Hepatocyte (in vitro differentiated cells): ENCODE measurements at regions not wholly inside any gene's neighbourhood (a gene's known extent, or its start where the extent isn't known, plus 50 kb on each side); places are given as distances from the start of the nearest gene placed in this dataset.
A peak's percentile ranks its signal among the peaks of the same experiment; 100 is the strongest.
"Not testable (repeated sequence)": the region's sequence is repeated elsewhere in the genome, so short reads cannot be mapped to it uniquely, and the experiment has no call there.

ENCODE experiments used
- DNase-seq: peaks from one replicate; pipeline ENCODE4 v3.0.0-alpha.2; 2016; ENCODE audit warnings: low spot score
- H2AFZ ChIP-seq: fragments of 200-600 bp; sonication (generic); 2 replicates; pipeline ENCODE4 v1.6.0; 2016; ENCODE audit warnings: antibody characterized with exemption, mild to moderate bottlenecking
- H3K27ac ChIP-seq: fragments of 200-600 bp; sonication (generic); 2 replicates; pipeline ENCODE4 v1.5.1; 2016; ENCODE audit warnings: mild to moderate bottlenecking
- H3K27me3 ChIP-seq: fragments of 200-600 bp; sonication (generic); 2 replicates; pipeline ENCODE4 v1.6.1; 2016
- H3K36me3 ChIP-seq: fragments of 200-600 bp; sonication (generic); replicated peaks from 2 replicates; pipeline ENCODE4 v1.5.1; 2016; ENCODE audit warnings: low read depth; ENCODE audit not compliant: insufficient read depth
- H3K4me1 ChIP-seq: fragments of 200-600 bp; sonication (generic); 2 replicates; pipeline ENCODE4 v1.5.1; 2016; ENCODE audit warnings: mild to moderate bottlenecking, moderate library complexity; ENCODE audit not compliant: insufficient read depth
- H3K4me2 ChIP-seq: fragments of 200-600 bp; sonication (generic); 2 replicates; pipeline ENCODE4 v1.6.0; 2016
- H3K4me3 ChIP-seq: fragments of 200-600 bp; sonication (generic); 2 replicates; pipeline ENCODE4 v1.5.1; 2016; ENCODE audit warnings: mild to moderate bottlenecking
- H3K79me2 ChIP-seq: fragments of 200-600 bp; sonication (generic); 2 replicates; pipeline ENCODE4 v1.6.0; 2017; ENCODE audit warnings: mild to moderate bottlenecking
- H3K9me2 ChIP-seq: fragments of 200-600 bp; sonication (generic); replicated peaks from 2 replicates; pipeline ENCODE4 v1.6.0; 2017; ENCODE audit warnings: mild to moderate bottlenecking; ENCODE audit not compliant: insufficient read depth
- H3K9me3 ChIP-seq: fragments of 200-600 bp; sonication (generic); 2 replicates; pipeline ENCODE4 v1.5.1; 2016; ENCODE audit warnings: low read depth, mild to moderate bottlenecking
- H4K20me1 ChIP-seq: fragments of 200-600 bp; sonication (generic); 2 replicates; pipeline ENCODE4 v1.6.0; 2016; ENCODE audit warnings: mild to moderate bottlenecking; ENCODE audit not compliant: insufficient read depth, poor library complexity, severe bottlenecking
- CTCF ChIP-seq: fragments of 200-600 bp; sonication (generic); IDR thresholded peaks from 2 replicates; pipeline ENCODE4 v1.5.1; 2016; ENCODE audit warnings: antibody characterized with exemption, mild to moderate bottlenecking; ENCODE audit not compliant: poor library complexity
- EZH2 ChIP-seq: fragments of 200-600 bp; sonication (generic); IDR thresholded peaks from 2 replicates; pipeline ENCODE4 v1.6.1; 2016; ENCODE audit warnings: antibody characterized with exemption, mild to moderate bottlenecking, borderline replicate concordance
- EZH2phosphoT487 ChIP-seq: fragments of 200-600 bp; sonication (generic); IDR thresholded peaks from one replicate; pipeline ENCODE4 v1.6.1; 2018; ENCODE audit warnings: antibody characterized with exemption, mild to moderate bottlenecking, low read depth, moderate library complexity; ENCODE audit not compliant: unreplicated experiment, severe bottlenecking
- WGBS: methylation state at CpG from one replicate; pipeline ENCODE4 v1.1.6; 2016; ENCODE audit warnings: low lambda C conversion rate; ENCODE audit errors: missing lambda C conversion rate; 5-methylcytosine and 5-hydroxymethylcytosine counted together

- TF ChIP-seq EZH2 (no peak), CTCF (no peak), EZH2phosphoT487 (no peak)
- peaks cover 9% of the 10 kb centered on the region for H3K27me3 ChIP-seq
These were observed 85.1 kb downstream of the METRNL start for GRCh38 chr17:83164490-83164889.

GRCh38 chr17:83170571-83171260, 91.3 kb downstream of the METRNL start:
- TF ChIP-seq EZH2phosphoT487 (no peak), EZH2 (no peak)
- WGBS = 59% methylated on average over 9 of the region's 9 CpGs
- H3K4me3 ChIP-seq = no peak overlapping the region
- H3K4me1 ChIP-seq = peaks cover 4% of the 10 kb centered on the region
- no peaks in the 10 kb centered on the region for H3K9me3 ChIP-seq
- H3K36me3 ChIP-seq = no peaks in the 10 kb centered on the region
- H3K9me2 ChIP-seq = no peaks in the 10 kb centered on the region
- no peaks in the 10 kb centered on the region for H3K79me2 ChIP-seq
- peak; percentile 1 for DNase-seq
- H3K27me3 ChIP-seq = no peaks in the 10 kb centered on the region
- H3K4me2 ChIP-seq = no peak overlapping the region
- no peak overlapping the region for H2AFZ ChIP-seq
- no peaks in the 10 kb centered on the region for H4K20me1 ChIP-seq
- no peak overlapping the region for H3K27ac ChIP-seq

More at GRCh38 chr17:83164490-83164889, 85.1 kb downstream of the METRNL start:
- Histone ChIP-seq H3K9me2 (no peaks in the 10 kb centered on the region), H3K4me3 (no peak overlapping the region), H2AFZ (no peak overlapping the region), H4K20me1 (no peaks in the 10 kb centered on the region), H3K36me3 (no peaks in the 10 kb centered on the region), H3K9me3 (no peaks in the 10 kb centered on the region), H3K79me2 (no peaks in the 10 kb centered on the region), H3K4me1 (peaks cover 4% of the 10 kb centered on the region), H3K27ac (no peak overlapping the region), H3K4me2 (no peak overlapping the region)
- no peak for DNase-seq
- WGBS = 84% methylated on average over 3 of the region's 3 CpGs

- Histone ChIP-seq H2AFZ (no peak overlapping the region), H3K9me2 (no peaks in the 10 kb centered on the region), H3K4me1 (peaks cover 4% of the 10 kb centered on the region), H3K27me3 (no peaks in the 10 kb centered on the region), H3K27ac (no peak overlapping the region), H3K9me3 (no peaks in the 10 kb centered on the region), H3K36me3 (no peaks in the 10 kb centered on the region), H3K4me2 (no peak overlapping the region), H3K4me3 (no peak overlapping the region), H4K20me1 (no peaks in the 10 kb centered on the region), H3K79me2 (no peaks in the 10 kb centered on the region)
- DNase-seq = peak; percentile 6
- WGBS = 78% methylated on average over 21 of the region's 21 CpGs
- TF ChIP-seq CTCF = no peak
- no peak for TF ChIP-seq EZH2phosphoT487
These were observed 92.3 kb downstream of the METRNL start for GRCh38 chr17:83171661-83172060.

GRCh38 chr17:83172099-83172498, 92.7 kb downstream of the METRNL start:
- H3K9me3 ChIP-seq, H4K20me1 ChIP-seq, H3K27me3 ChIP-seq, H2AFZ ChIP-seq, H3K4me3 ChIP-seq, H3K4me1 ChIP-seq, H3K4me2 ChIP-seq, H3K9me2 ChIP-seq, H3K36me3 ChIP-seq, H3K27ac ChIP-seq, H3K79me2 ChIP-seq: not testable (repeated sequence)
- DNase-seq = peak; percentile 1
- WGBS = 100% methylated on average over 3 of the region's 9 CpGs

- H3K4me2 ChIP-seq, H3K27ac ChIP-seq, H3K36me3 ChIP-seq, H4K20me1 ChIP-seq, H3K9me2 ChIP-seq, H3K4me1 ChIP-seq, H3K27me3 ChIP-seq, H2AFZ ChIP-seq, DNase-seq, H3K4me3 ChIP-seq, H3K79me2 ChIP-seq, H3K9me3 ChIP-seq: not testable (repeated sequence)
- WGBS = 100% methylated on average over 3 of the region's 20 CpGs
These were observed 93.2 kb downstream of the METRNL start for GRCh38 chr17:83172646-83173045.

- 84% methylated on average over 7 of the region's 24 CpGs for WGBS
- not testable (repeated sequence) for H2AFZ ChIP-seq, H4K20me1 ChIP-seq, H3K4me2 ChIP-seq, H3K9me2 ChIP-seq, H3K9me3 ChIP-seq, H3K4me3 ChIP-seq, H3K27me3 ChIP-seq, H3K79me2 ChIP-seq, H3K4me1 ChIP-seq, H3K36me3 ChIP-seq, H3K27ac ChIP-seq
- DNase-seq = peak; percentile 3
These were observed 93.9 kb downstream of the METRNL start for GRCh38 chr17:83173180-83173913.
